ENCODE measurements at regions not wholly inside any gene's neighbourhood (a gene's known extent, or its start where the extent isn't known, plus 50 kb on each side); places are given as distances from the start of the nearest gene placed in this dataset.

DNA sequence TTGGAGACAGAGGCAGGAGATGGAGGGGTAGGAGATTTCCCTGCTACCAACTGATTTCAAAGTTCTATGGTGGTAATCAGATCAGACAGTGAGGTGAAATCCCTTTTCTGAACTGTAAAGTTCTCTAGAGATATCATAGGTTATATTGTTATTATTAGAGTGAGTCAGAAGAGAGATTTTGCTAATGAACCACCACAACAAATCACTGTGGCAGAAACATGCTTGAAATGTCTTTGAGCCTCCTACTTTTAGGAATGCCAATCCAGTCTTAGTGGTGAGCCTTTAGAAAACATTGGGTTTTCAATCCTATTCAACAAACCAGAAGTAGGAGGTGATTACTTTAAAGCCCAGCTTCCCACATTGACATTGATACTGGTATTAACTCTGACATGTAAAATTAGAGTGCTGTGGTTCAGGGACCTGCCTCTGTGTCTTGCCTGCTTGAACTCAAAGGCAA lies 136.7 kb upstream of the CNR1 start:
- no peak for DNase-seq

- DNase-seq: no peak
These were observed 136.0 kb upstream of the CNR1 start for GRCh38 chr6:88301888-88302768.

DNA sequence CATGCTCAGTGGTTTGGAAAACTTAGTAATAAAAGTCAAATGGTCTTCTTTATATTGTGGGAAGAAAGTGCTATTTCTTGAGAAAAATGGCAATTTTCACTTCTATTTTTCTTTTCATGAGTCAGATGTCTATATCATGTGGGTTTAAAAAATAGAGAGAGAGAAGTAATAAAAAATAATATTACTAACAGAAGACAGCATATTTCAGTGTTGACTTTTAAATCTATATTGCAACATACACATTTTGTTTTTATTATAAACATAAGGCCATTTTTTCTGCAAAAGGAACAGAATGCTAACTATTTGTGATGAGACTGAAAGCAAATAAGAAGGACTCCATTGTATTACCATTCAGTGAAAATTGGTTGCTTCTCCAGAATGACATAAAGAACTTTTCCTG lies 135.1 kb upstream of the CNR1 start:
- DNase-seq: no peak

DNA sequence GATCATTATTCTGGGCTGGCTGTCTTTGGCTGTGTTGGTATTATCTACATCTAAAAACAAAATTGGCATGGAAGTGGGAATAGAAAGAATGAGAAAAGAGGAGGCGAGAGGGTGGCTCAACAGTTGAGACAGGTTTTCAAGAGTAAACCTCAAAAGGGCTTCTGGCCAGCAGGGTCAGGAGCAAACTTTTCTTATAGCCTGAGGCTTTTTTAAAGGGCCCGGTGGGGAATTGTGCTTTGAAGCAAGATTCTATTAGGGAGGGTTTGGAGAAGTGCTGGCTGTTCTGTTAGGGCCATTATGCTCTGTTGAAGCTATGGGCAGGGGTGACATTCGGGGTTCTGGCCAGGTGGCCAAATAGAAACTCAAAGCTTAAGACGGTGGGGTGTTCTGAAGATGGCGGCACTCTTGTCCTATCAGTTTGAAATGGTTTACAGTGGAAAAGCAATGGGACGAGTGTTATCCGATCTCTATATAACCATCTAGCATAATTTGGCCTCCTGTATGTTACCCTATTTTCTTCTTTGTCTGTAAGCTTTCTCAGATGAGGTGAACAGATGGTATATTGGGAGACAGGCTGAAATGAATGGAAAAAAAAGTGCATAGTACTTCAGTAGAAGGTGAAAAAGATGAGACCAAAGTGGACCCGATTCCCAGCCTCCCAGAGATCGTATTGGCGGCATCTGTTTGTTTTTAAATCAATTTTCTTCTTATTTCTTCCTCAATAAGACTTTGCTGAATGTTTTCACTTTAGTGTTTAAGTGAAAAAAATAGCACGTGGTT lies 132.1 kb upstream of the CNR1 start:
- DNase-seq: no peak

GRCh38 chr6:88296694-88297093 lies 130.5 kb upstream of the CNR1 start:
- DNase-seq: no peak

DNA sequence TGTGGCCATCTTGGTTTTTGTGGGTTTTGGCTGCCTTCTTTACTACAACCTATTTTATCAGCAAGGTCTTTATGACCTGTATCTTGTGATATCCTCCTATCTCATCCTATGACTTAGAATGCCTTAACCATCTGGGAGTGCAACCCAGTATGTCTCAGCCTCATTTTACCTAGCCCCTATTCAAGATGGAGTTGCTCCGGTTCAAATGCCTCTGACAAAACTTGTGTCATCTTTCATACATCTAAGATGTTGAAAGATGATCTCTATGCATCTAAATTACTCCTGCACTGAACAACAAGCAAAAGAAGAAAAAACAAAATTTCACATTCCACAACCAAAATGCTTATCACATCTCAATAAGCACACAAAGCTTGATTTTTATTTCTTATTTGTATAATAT lies 129.5 kb upstream of the CNR1 start:
- no peak for DNase-seq

- DNase-seq: no peak
These were observed 128.6 kb upstream of the CNR1 start for GRCh38 chr6:88294702-88295101.

DNA sequence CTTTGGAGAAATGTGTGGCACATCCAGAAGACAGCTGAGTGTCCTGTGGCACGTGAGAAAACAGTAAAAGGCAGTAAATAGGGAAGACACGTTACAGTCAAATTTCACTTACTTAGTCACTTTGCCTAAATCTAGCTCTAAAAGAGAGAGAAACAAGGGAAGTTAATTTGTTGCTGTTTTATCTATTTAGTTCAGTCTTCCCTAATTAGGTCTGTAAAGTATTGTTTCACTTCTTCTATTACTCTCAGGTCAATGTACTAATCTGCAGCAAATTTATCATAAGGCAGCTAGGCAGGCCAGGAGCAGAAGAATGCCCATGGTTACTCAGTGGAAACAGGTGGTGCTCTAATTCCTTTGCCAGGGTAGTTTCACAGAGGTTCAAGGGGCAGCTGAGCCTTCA lies 124.3 kb upstream of the CNR1 start:
- DNase-seq: no peak

GRCh38 chr6:88287696-88288095 lies 121.5 kb upstream of the CNR1 start:
- DNase-seq: no peak

DNA sequence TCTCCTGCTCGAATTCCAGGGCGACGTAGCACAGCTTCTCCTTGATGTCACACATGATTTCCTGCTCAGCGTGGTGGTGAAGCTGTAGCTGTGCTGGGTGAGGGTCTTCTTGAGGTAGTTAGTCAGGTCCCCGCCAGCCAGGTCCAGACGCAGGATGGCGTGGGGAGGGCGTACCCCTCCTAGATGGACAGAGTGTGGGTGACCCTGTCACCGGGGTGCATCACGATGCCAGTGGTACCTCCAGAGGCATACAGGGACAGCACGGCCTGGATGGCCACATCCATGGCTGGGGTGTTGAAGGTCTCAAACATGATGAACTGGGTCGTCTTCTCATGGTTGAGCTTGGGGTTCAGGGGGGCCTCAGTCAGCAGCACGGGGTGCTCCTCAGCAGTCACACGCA lies 110.2 kb upstream of the CNR1 start:
- no peak for DNase-seq

- DNase-seq: no peak
These were observed 102.4 kb upstream of the CNR1 start for GRCh38 chr6:88268508-88268907.

DNA sequence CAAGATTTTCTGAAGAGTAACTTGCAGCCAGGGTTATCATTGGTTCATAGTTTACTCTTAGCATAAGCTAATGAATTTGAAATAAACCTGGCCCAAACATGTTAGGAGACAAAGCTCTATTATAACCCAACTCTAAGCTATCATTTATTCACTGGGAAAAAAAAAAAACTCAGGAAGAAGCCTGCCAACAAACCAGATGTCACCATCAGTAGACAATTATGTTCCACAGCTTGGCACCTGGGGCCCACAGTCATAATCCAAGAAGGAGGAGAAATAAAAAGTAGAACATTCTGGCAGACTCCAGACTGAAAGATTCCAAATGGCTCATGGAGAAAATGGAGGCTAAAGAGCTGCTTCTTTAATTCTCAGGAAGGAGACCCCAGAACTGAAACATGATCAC lies 100.0 kb upstream of the CNR1 start:
- DNase-seq: no peak

GRCh38 chr6:88263591-88263990 lies 97.4 kb upstream of the CNR1 start:
- DNase-seq: no peak

GRCh38 chr6:88262332-88262731 lies 96.2 kb upstream of the CNR1 start:
- no peak for DNase-seq

DNA sequence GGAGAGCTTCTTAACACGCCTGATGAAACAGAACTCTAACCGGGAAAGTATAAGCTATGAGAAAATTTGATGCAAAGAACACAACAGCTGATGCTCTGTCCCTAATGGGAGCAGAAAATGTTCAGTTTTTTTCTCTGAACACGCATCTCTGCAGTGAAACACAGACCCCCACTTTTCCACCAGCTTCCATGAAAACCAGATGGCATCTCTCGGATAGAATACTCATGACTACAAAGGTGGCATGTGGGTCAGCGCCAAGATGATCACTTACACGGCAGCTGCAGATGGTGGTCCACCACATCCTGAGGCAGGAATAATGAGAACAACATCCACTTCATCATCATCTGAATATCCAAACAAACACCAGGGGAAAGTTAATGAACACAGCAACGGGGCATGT lies 85.2 kb upstream of the CNR1 start:
- DNase-seq: no peak

DNA sequence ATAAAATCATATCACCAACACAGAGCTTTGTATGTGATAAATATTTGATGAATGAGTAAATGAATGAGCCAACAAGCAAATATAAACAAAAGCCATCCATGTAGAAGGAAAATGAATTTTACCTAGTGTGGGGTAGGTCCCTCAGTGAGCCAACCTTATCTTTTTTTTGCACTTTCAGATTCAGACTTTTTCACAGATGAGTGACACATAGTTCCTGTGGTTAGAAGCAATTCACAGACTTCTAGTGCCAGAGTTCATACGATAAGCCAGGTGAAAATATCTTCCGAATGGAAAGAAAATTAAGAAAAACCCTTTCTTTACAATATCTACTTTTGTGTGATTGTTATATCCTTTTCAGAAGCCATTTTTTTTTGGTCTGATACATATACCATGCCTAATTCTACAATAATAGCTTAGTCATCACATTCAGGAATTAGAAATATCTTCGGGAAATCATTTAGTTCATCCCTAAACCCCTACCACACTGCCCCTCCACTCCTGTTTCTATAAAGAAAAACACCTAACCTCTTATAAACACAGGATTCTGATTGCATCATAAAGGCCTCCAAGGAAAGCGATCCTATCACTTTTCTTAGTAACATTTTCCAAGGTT lies 82.7 kb upstream of the CNR1 start:
- no peak for DNase-seq

DNA sequence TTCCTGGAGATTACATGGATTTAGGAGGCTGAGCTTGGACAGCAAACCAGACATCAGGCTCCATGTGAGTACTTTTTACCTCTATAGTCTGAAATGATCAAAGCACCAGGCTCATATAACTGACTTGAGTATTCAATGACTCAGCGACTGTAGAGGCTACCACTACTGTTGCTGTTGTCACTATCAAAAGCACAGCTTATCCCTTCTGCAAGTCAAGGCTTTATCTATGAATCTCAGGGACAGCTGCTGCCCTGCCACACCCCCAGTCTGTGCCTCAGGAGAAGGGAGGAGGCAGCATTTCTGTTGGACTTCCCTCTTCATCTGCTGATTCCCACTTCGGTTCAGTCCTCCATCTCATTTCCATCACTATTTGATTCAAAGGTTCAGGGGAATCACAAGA lies 80.5 kb upstream of the CNR1 start:
- no peak for DNase-seq

DNA sequence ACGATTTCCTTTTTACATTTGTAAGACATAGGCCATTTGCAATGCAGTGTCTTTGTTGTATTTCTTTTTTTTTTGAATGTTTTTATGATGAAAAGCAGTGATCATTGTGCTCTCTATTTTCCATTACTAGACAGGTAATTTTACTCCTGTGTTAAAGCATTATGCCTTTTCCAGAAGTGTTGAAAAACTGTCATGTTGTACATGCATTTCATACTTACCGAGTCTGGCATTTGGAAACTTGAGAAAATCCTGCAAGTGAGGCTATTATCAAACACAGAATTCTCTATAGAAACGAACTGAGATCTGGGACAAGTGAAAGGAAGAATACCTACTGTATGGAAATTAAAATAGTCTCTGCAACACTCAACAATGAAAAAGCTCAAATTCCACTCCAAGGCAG lies 78.6 kb upstream of the CNR1 start:
- no peak for DNase-seq

DNA sequence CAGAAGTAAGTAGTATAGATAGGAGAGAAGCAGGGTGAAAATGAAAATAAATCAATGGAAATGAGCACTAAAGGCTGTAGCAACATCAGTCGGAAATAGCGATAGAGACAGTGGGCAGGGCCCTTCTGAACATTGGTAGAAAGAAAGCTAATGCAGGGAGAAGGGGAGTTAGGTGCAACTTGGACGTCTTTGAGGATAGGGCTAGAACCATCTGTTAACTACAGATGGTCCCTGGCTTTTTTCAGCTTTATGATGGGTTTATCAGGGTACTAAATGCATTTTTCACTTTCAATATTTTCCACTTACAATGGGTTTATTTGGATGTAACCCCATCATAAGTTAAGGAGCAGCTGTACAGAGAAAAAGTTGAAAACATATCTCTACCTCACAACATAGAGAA lies 72.8 kb upstream of the CNR1 start:
- no peak for DNase-seq

- peak; percentile 23 for DNase-seq
These were observed 71.9 kb upstream of the CNR1 start for GRCh38 chr6:88238065-88238464.

DNA sequence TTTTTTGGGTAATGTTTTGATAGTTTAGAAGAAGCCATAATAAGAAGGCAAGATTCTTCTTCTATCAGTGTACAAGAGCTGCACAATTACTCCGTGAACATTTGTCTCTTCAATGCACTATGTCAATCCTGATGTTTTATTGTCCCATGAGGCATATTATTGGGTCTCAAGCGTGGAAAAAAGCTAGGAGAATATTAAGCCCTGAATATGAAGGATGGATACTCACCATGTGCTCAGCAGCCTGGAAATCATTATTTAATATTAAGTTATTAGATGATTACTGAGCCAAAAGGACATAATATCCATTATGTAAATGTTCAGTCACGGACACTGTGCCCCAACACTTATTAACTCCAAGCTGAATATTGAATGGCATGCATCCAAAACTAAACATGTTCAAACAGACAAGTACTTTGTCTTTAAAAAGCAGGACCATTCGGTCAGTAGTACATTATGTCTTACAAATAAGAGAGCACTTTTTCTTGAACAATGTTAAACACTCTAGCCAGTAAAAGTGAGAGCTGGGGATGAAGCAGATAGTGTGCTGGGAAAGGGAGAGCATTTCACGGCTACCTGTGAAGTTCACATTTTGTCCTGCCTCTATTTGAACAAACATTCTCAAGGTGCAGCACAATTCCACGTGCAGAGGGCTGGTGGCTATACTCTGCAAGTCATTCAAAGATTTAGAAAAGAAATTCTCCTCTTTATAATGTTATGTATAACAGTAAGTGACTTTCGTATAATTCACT lies 70.6 kb upstream of the CNR1 start:
- DNase-seq: no peak

DNA sequence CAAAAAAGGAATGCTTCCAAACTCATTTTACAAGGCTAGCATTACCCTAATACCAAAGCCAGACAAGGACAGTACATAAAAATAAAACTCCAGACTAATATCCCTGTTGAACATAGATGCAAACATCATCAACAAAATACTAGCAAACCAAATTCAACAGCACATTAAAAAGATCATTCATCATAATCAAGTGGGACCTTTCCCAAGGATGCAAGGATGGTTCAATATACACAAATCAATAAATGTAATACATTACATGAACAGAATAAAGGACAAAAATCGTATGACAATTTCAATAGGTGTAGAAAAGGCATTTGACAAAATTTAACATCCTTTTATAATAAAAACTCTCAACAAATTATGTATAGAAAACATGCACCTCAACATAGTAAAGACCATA lies 66.6 kb upstream of the CNR1 start:
- no peak for DNase-seq

- DNase-seq: no peak
These were observed 57.2 kb upstream of the CNR1 start for GRCh38 chr6:88223298-88223697.

All from stimulated activated CD8-positive, alpha-beta memory T cell treated with anti-CD3 and anti-CD28 coated beads, Interleukin-4, amount 100 ng/mL, for 48 hours (primary cell).